Testis (tissue), 2 donors: ENCODE measurements at regions not wholly inside any gene's neighbourhood (a gene's known extent, or its start where the extent isn't known, plus 50 kb on each side); places are given as distances from the start of the nearest gene placed in this dataset.

ENCODE experiments used
- DNase-seq: peaks from one replicate; pipeline ENCODE4 v3.0.0-alpha.2; 2019
- H3K27ac ChIP-seq, 2 donors: fragments of 200-600 bp; sonication (generic); one replicate each; pipeline ENCODE4 v1.5.1; 2019
- H3K27me3 ChIP-seq: fragments of 200-600 bp; sonication (generic); one replicate; pipeline ENCODE4 v1.5.1; 2019
- H3K36me3 ChIP-seq: fragments of 200-600 bp; sonication (generic); one replicate; pipeline ENCODE4 v1.5.1; 2017; ENCODE audit warnings: low read depth; ENCODE audit errors: missing control alignments
- H3K4me1 ChIP-seq: fragments of 200-600 bp; sonication (generic); one replicate; pipeline ENCODE4 v1.5.1; 2019
- H3K4me3 ChIP-seq, 2 donors: fragments of 200-600 bp; sonication (generic); one replicate each; pipeline ENCODE4 v1.5.1; 2017 to 2019
- H3K9me3 ChIP-seq: fragments of 200-600 bp; sonication (generic); one replicate; pipeline ENCODE4 v1.5.1; 2017
- POLR2A ChIP-seq: fragments of 450-650 bp; IDR thresholded peaks from one replicate; pipeline ENCODE4 v1.6.1; 2017; ENCODE audit warnings: antibody characterized with exemption, mild to moderate bottlenecking, moderate library complexity
- WGBS, 2 donors: methylation state at CpG; one replicate each; pipeline ENCODE4 v1.1.5; 2018; 5-methylcytosine and 5-hydroxymethylcytosine counted together
- intact Hi-C: fragments of 100-400 bp; cut with DNase I; formaldehyde crosslinking; loops from one replicate; pipeline ENCODE4 v1.15.1; 2023; ENCODE audit warnings: low total_unique reads
- TF ChIP-seq, protein P1 (sequence below), 3 experiments: fragments of 450-650 bp in 2 of 3; fragments of 200-600 bp in 1 of 3; sonication (generic) in 1 of 3; IDR thresholded peaks; one replicate each; pipeline ENCODE4 v1.5.1; 2016 to 2019; ENCODE audit warnings: antibody characterized with exemption in 3 of 3, mild to moderate bottlenecking in 2 of 3, moderate library complexity in 1 of 3

- Histone ChIP-seq H3K9me3 (no peaks in the 10 kb centered on the region), H3K27ac (no peak overlapping the region), H3K4me1 (peaks cover 6% of the 10 kb centered on the region), H3K4me3 (no peak overlapping the region), H3K27me3 (no peaks in the 10 kb centered on the region), H3K36me3 (no peaks in the 10 kb centered on the region)
- intact Hi-C loops = no loop called here
- TF ChIP-seq POLR2A = no peak
- TF ChIP-seq, protein P1, sequence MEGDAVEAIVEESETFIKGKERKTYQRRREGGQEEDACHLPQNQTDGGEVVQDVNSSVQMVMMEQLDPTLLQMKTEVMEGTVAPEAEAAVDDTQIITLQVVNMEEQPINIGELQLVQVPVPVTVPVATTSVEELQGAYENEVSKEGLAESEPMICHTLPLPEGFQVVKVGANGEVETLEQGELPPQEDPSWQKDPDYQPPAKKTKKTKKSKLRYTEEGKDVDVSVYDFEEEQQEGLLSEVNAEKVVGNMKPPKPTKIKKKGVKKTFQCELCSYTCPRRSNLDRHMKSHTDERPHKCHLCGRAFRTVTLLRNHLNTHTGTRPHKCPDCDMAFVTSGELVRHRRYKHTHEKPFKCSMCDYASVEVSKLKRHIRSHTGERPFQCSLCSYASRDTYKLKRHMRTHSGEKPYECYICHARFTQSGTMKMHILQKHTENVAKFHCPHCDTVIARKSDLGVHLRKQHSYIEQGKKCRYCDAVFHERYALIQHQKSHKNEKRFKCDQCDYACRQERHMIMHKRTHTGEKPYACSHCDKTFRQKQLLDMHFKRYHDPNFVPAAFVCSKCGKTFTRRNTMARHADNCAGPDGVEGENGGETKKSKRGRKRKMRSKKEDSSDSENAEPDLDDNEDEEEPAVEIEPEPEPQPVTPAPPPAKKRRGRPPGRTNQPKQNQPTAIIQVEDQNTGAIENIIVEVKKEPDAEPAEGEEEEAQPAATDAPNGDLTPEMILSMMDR (IDR thresholded peaks at IDR 0.05) = no peak
- 33 to 66% methylated on average over 12 of the region's 12 CpGs for whole genome bisulfite sequencing, 2 donors
- DNase-seq = peak; percentile 54
Observed at GRCh38 chr11:70883973-70884623, 368.3 kb downstream of the SHANK2 start.

DNA sequence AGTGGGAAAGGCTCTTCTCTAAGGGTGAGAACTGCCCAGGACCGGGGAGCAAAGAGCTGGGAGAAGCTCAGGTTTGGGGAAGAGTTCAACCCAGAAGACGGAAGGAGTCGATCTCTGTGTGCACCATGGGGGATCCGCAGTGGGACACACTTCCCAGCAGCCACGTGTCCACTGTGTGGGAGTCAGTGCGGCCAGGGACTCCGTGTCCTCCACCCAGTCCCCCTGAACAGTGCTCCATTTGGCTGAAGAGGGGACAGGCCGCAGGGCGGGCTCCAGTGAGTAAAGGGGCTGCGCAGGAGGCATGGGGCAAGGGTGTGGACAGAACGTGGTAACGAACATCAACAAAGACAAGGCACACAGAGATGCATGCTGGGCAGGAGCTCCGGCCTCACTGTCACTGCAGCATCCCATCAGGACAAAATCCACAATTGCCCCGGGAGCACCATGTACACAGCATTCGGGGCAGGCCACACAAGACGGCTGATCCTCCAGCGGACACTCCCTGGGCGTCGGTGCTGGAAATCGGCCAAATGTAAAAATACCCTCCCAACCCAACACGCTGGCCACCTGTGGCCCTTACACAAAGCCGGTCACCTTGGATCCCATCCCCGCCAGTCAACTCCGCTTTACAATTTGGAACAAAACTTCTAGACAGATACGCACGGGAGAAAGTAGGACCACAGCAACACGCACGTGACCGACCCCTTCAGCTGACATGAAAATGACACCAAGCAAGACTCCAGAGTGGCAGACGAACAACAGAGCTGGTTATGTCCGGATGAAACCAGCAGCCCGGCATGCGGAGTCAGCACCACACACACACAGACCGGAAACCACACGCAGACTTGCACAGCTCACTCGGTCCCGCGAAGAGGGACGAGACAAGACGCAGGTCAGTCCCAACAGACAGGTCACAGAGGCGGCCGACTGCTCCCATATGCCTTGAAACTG is 366.8 kb downstream of the SHANK2 start:
- Histone ChIP-seq H3K27ac (no peak overlapping the region), H3K9me3 (no peaks in the 10 kb centered on the region), H3K36me3 (no peaks in the 10 kb centered on the region), H3K4me1 (peaks cover 6% of the 10 kb centered on the region), H3K27me3 (no peaks in the 10 kb centered on the region), H3K4me3 (no peak overlapping the region)
- 82 to 83% methylated on average over 36 to 42 of the region's 42 CpGs for WGBS, 2 donors
- no peak for TF ChIP-seq POLR2A
- TF ChIP-seq, protein P1 (IDR thresholded peaks at IDR 0.05) = no peak
- intact Hi-C loops = no loop called here
- DNase-seq = no peak

DNA sequence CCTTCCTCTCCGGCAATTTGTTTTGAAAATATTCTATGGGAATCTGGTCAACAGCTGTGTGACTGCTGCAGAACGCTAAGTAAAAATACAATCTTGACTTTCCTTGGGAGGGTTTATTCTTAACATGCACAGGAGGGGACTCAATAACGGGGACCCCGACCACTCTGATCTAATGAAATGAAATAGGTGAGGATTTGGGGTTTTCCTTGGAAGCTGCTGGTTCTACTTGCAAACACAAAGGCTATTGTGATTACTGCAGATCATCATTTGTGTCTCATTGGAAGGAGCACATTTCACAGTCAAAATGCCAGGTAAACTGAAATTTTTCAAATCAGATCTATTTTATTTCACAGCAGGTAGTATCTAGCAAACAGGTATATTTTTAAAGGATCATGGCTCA is 366.1 kb downstream of the SHANK2 start:
- TF ChIP-seq POLR2A = no peak
- TF ChIP-seq, protein P1 (IDR thresholded peaks at IDR 0.05) = no peak
- WGBS, 2 donors = 64 to 75% methylated on average over 4 of the region's 4 CpGs
- intact Hi-C loops = no loop called here
- DNase-seq = no peak
- no peak overlapping the region for H3K4me3 ChIP-seq
- H3K27ac ChIP-seq = no peak overlapping the region
- no peaks in the 10 kb centered on the region for H3K36me3 ChIP-seq
- H3K4me1 ChIP-seq = peaks cover 6% of the 10 kb centered on the region
- no peaks in the 10 kb centered on the region for H3K27me3 ChIP-seq
- H3K9me3 ChIP-seq = no peaks in the 10 kb centered on the region

GRCh38 chr11:70886676-70887541 is 365.5 kb downstream of the SHANK2 start:
- no peaks in the 10 kb centered on the region for H3K36me3 ChIP-seq
- no peaks in the 10 kb centered on the region for H3K27me3 ChIP-seq
- no peaks in the 10 kb centered on the region for H3K9me3 ChIP-seq
- H3K27ac ChIP-seq = no peak overlapping the region
- no peak for DNase-seq
- no peak for TF ChIP-seq POLR2A
- TF ChIP-seq, protein P1 (IDR thresholded peaks at IDR 0.05) = no peak
- peaks cover 6% of the 10 kb centered on the region for H3K4me1 ChIP-seq
- 78 to 88% methylated on average over 21 of the region's 21 CpGs for WGBS, 2 donors
- intact Hi-C loops = no loop called here
- no peak overlapping the region for H3K4me3 ChIP-seq
